Myocyte (in vitro differentiated cells): ENCODE measurements at regions not wholly inside any gene's neighbourhood (a gene's known extent, or its start where the extent isn't known, plus 50 kb on each side); places are given as distances from the start of the nearest gene placed in this dataset.
A peak's percentile ranks its signal among the peaks of the same experiment; 100 is the strongest.
"Not testable (repeated sequence)": the region's sequence is repeated elsewhere in the genome, so short reads cannot be mapped to it uniquely, and the experiment has no call there.

Source experiments
- DNase-seq: peaks from one replicate; pipeline ENCODE4 v3.0.0-alpha.2; 2012; ENCODE audit warnings: low read depth

- DNase-seq: no peak
These were observed 228.9 kb upstream of the EGLN3 start for GRCh38 chr14:34179727-34180126.

DNA sequence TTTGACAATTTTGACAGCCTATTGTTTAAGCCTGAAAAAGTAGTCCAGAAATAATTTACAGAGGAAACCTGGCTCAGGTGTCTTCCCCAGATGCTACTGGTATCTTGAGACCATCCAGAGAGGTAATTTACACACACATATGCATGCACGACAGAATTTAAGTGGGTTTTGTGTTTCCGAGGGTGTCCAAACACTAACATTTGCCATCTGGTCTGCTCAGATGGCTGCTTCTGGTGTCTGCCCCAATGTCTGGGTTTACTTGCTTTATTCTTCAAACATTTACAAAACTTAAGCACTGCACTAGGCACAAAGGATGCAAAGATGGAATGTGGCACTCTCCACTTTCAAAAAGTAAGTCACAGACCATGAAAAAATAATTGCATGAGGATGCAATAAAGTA is 226.6 kb upstream of the EGLN3 start:
- no peak for DNase-seq

GRCh38 chr14:34175574-34175973 is 224.7 kb upstream of the EGLN3 start:
- no peak for DNase-seq

- DNase-seq: no peak
These were observed 224.1 kb upstream of the EGLN3 start for GRCh38 chr14:34174973-34175372.

- no peak for DNase-seq
These were observed 223.0 kb upstream of the EGLN3 start for GRCh38 chr14:34173916-34174315.

- DNase-seq: no peak
These were observed 221.9 kb upstream of the EGLN3 start for GRCh38 chr14:34172550-34173368.

- DNase-seq: no peak
These were observed 221.2 kb upstream of the EGLN3 start for GRCh38 chr14:34172173-34172451.

GRCh38 chr14:34171431-34172172 is 220.7 kb upstream of the EGLN3 start:
- no peak for DNase-seq

- no peak for DNase-seq
These were observed 220.0 kb upstream of the EGLN3 start for GRCh38 chr14:34170882-34171281.

GRCh38 chr14:34169561-34169960 is 218.7 kb upstream of the EGLN3 start:
- no peak for DNase-seq

GRCh38 chr14:34168656-34169055 is 217.8 kb upstream of the EGLN3 start:
- DNase-seq: no peak

GRCh38 chr14:34165847-34166350 is 215.0 kb upstream of the EGLN3 start:
- DNase-seq: no peak

GRCh38 chr14:34164162-34164864 is 213.4 kb upstream of the EGLN3 start:
- DNase-seq: no peak

DNA sequence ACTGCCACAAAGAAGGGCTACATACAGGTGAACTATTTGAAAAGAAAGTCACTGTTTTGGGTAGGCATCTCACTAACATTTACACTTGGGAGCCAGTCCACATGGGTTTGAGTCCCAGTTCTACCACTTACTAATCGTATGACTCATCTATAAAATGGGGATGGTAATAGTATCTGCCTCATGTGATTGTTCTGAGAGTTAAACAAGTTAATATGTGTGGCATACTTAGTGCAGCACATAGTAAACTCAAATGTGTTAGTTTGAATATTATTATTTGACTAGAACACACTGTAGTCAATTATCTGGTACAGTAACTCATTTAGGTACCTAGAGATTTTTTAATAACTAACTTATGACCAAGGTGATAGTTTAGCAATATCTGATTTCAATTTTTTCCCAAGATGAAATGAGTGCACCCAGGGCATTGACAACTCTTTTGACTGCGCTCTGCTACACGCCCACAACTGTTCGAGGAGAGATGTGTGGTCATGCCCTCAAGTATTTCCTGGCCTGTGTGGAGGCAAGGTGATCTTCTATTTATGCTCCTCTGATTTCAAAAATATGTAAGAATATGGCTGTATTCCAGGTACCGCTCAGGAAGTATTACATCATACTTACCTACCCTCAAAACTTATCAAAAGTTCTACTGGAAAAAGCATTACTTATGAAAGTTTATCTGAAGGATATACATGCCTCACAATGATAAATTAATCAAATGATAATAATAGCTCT is 210.6 kb upstream of the EGLN3 start:
- DNase-seq: no peak

DNA sequence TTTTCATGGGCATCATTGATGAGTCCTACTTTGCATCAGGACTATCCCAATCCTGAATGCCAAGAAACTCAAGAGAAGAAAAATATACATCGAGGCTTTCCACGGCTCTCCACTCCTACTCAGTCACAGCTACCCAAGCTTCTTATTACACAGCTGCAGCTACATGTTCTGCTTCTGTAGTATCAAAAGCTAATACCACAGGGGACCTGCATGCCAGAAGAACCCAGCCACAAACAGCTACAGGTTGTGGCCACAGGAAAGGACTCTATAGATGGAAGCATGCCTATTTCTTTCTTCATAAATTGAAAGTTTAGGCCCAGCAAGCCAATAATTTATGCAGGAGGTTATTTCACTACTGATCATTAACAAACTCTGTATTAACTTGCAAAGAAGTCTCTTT is 209.7 kb upstream of the EGLN3 start:
- no peak for DNase-seq

- DNase-seq: no peak
These were observed 206.8 kb upstream of the EGLN3 start for GRCh38 chr14:34157651-34158050.

- DNase-seq: no peak
These were observed 196.6 kb upstream of the EGLN3 start for GRCh38 chr14:34147461-34147860.

DNA sequence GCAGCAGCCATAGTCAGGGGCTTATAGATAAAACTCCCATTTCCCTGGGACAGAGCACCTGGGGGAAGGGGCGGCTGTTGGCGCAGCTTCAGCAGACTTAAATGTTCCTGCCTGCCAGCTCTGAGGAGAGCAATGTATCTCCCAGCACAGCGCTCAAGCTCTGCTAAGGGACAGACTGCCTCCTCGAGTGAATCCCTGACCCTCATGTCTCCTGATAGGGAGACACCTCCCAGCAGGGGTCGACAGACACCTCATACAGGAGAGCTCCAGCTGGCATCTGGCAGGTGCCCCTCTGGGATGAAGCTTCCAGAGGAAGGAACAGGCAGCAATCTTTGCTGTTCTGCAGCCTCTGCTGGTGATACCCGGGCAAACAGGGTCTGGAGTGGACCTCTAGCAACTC is 189.3 kb upstream of the EGLN3 start:
- DNase-seq: not testable (repeated sequence)

- peak; percentile 50 for DNase-seq
These were observed 188.6 kb upstream of the EGLN3 start for GRCh38 chr14:34139160-34140121.

GRCh38 chr14:34138175-34138574 is 187.3 kb upstream of the EGLN3 start:
- DNase-seq: no peak
